ENCODE measurements at regions not wholly inside any gene's neighbourhood (a gene's known extent, or its start where the extent isn't known, plus 50 kb on each side); places are given as distances from the start of the nearest gene placed in this dataset.

DNA sequence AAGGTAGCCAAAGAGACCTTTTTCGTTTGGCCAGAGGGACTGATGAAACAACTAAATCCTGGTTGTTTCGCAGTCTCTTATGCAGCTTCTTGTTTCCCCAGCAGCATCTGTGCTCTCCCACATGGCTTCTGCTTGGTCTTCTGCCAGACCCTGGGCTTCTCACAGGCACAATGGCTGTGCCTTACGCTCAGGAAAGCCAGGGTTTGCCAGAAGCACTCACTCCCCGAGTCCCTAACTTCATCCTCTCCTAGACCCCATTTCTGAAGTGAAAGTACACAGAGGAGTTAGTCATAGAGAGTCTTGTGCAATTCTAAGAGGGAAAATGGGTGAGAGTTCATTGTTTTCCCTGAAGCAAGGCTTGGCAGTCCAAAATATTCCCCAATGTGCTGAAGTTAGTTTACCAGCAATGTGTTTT is 121.7 kb downstream of the EVX1 start:
- DNase-seq (ENCODE audit: low spot score) = peak; percentile 23

DNA sequence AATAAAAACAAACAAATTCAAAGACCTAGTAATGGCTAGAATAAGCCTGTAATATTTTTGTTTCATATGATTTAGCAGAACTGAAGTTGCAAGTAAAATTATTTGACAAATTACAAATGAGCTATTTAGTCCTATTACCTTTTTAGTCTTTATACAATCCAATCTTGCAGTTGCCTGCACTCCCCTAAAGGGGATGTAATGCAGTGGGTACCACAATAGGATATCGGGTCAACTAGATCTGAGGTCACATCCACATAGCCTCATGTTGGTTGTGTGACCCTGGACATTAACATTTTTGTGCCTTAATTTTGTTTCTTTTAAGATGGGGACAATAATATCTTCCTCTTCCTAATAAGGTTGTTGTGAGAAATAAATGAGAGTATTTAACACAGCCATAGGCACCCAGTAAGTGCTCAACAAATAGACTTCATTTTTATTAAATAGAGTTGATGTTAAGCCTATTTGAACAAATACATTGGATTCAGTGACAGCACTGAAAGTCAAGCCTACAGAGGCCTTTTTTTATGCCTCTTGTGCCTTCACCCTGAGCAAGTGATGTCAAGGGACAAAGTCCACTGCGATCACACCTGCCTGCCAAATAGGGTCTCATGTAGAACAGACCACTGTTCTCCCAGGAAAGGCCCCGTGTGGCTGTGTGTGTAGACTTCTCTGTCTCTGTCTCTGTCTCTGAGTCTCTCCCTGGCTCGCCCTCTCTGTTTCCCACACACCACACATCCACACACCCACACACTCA is 124.8 kb downstream of the EVX1 start:
- peak; percentile 24 for DNase-seq (ENCODE audit: low spot score)

DNA sequence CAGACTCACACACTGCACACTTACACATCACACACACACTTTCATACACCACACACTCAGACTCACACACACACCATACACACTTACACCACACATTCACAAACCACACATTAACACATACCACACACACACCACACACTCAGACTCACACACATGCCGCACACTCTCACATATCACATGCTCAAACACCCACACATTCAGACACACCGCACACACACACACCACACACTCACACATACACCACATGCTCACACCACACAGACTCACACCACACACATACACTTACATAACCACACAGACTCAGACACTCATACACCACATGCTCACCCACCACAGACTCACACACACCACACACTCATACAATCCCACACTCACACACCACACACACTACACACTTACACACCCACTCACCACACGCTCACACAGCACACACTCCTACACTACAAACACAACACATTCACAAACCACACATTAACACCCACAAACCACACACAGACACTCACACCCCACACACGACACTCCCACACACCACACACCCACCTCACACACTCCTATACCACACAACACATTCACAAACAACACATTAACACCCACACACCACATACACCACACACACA is 125.4 kb downstream of the EVX1 start:
- DNase-seq (ENCODE audit: low spot score) = no peak

DNA sequence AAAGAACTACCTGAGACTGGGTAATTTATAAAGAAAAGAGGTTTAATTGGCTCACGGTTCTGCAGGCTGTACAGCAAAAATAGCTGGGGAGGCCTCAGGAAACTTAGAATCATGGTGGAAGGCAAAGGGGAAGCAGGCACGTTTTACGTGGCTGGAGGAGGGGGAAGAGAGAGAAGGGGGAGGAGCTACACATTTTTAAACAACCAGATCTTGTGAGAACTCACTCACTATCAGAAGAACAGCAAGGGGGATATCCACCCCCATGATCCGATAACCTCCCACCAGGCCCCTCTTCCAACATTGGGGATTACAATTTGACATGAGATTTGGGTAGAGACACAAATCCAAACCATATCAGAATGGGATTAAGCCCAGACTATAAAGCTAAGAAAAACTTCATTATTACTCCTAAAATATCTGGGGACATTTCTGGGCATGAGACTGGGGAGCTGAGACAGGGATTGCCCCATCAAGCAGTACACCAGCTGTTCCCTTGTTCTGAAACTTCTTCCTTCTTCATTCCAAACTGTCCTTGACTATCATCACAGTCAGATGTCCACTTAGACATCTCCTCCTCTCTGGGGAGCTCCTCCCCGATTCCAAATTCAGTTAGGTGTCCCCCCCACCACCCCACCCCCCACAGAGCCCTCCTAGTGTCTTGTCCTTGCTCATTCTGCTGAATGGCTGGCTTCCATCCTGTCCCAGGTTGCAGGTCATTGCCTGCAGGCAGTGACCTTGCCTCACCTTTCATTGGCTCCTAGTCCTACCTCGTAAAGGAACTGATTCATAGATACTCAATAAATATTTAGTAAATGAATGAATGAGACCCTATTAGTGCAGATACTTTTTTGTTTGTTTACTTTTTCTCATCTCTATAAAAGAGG is 132.6 kb downstream of the EVX1 start:
- no peak for DNase-seq (ENCODE audit: low spot score)

DNA sequence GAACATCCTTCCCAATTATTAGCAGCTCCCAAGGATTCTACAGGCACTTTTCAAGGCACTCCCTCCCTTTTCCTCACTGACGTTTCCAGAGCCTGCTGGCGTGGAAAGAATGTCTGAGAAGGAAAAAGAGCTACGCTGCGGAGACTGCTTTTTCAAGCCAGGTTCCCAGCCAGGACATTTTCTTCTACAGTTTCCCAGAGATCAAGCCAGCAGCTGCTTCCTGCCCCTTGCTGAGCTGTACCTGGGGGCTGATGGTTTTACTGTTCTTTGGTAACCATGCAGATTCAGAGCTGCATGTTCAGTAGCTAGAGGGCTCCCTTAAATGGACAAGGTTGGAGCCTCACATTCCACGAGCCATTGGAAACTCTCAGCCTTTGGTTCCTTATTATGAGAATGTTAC is 133.4 kb downstream of the EVX1 start:
- DNase-seq (ENCODE audit: low spot score) = no peak

DNA sequence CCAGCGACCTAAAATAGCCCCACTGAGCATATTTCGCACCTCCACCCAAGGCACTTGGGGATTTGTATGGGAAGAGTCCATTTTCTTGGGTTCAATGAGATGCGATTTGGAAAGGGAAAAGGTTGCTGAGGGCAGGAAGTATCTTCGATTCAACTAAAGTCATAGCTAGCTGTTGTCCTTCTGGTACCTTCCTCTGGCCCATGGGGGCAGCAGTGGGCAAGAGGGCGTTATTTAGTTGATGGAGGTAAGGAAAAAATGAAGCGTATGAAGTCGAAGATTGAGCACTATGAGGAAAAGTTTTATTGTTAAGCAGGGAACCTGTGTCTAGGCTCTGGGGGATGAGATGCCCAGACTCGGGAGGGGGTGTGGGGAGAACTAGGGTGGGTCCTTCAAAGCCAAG is 135.4 kb downstream of the EVX1 start:
- DNase-seq (ENCODE audit: low spot score) = no peak

DNA sequence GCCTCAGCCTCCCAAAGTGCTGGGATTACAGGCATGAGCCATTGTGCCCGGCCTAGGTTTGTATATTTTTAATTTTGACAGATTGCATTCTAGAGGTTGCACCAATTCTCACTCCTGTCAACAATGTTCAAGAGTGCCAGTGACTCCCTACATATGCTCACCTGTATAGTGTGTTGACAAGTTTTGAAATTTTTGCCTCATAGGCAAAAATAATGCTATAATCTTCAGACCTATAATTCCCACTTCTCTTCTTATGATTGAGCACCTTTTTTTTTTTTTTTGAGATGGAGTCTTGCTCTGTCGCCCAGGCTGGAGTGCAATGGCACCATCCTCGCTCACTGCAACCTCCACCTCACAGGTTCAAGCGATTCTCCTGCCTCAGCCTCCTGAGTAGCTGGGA is 139.7 kb downstream of the EVX1 start:
- DNase-seq (ENCODE audit: low spot score) = no peak

DNA sequence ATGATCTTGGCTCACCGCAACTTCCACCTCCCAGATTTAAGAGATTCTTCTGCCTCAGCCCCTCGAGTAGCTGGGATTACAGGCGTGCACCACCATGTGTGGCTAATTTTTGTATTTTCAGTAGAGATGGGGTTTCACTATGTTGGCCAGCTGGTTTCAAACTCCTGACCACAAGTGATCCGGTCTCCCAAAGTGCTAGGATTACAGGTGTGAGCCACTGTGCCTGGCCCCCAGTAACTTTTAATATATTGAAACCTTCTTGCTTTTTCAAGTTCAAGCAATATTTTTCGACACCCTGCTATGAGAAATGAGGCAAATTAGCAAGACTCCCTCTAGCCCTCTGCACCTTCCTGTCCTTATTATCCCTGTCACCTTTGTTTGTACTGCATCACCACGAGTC is 144.0 kb downstream of the EVX1 start:
- no peak for DNase-seq (ENCODE audit: low spot score)

DNA sequence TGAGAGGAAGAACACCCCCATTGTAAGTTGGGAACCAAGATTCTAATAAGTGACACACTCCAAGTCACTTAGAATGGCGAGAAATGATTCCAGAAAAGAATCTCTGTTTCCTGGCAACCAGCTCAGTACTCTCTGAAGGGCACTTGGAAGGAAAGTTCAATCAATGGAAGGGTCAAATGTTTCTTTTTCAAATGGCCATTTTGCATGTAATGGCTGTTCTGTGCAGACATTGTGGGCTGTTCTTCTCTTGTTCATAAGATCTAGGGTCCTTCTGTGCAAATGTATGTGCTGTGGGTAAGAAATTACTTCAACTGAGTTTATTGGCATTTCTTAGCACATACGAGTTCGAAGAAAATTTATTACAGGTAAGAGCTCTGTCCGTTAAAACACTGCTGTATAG is 145.3 kb downstream of the EVX1 start:
- DNase-seq (ENCODE audit: low spot score) = no peak

DNA sequence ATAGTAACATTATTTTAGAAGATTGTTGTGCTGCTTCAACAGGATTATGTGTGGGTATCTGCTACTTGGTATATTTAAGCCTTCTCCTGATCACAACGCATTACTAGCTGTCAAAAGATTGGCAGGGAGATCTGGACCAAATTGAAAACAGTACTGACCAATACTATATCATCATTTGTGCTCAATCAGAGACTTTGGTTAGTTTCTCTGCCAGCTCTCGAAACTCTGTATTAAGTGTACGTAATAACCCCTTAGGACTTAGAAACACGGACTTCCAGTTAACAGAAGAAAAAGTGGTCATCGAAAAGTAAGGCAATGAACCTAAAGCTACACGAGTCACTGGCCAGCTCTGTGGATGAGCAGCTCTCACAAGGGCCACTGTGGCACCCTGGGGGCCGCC is 146.0 kb downstream of the EVX1 start:
- no peak for DNase-seq (ENCODE audit: low spot score)

DNA sequence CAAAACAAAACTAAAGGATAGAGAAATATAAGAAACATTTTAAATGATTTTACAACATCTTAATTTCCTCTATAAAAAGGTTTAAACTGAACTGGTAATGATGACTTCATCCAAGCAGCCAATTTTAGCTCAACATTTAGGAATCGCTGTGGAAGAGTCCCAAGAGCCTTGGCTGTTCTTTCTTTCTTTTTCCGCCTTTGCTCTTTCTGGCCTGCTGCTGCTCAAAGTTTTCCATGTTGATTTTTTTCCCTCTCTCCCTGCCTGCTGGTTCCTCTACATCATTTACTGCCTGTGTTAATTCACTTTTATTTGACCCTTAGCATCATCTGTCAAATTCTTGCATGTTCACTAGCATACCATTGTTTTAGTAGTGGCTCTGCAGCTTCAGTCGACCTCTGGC is 146.9 kb downstream of the EVX1 start:
- DNase-seq (ENCODE audit: low spot score) = no peak

DNA sequence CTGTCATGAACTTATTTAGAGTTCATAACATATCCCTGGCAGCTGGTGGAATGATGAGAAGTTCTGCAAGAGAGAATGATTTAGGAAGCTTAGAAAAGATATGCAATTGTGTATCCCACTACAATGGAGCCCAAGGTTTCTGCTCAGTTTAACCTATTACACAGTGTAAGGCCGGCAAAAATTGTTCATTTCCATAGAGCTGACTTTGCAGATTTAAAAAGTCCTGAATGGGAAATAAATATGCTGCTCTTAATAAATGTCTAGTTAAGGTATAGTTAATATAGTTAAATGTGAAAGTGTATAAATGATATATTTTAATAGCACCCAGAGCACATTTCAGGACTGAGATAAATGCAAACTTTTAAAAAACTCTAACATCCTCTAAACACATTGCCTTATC is 149.9 kb downstream of the EVX1 start:
- DNase-seq (ENCODE audit: low spot score) = no peak

DNA sequence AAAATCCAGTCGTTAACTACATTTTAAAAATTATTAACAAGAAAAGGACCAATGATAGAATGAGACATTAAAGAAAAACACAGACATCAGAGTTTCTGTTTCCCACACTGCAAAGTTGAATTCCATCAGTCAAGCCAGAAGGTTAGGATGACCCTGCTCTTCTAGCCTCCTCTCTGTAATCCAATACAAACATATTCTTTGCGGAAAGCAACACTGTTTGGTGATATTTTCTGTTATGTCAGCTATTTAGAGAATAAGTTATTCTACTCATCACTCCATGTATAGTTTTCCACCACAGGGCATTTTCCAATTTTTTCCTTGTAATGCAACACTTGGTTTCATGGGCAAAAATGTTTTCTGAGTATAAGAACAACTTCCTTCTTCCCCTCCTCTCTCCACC is 152.3 kb downstream of the EVX1 start:
- DNase-seq (ENCODE audit: low spot score) = no peak

DNA sequence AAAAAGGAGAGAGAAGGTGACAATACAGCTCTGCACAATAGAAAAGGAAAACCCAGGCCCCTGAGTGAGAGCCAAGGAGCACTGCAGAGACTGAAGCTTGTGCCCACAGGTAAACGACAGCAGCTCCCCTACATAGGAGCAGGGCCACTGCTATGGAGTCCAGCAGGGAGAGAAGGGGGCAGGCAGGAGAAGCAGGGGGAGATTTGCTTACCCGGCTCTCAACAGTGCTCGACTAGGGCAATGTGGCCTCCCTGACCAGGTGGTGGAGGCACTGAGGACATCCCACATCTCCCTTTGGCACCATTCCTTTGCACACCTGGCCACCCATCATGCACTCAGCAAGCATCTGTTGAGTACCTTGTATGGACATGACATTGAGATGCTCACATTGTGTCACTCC is 153.0 kb downstream of the EVX1 start:
- no peak for DNase-seq (ENCODE audit: low spot score)

DNA sequence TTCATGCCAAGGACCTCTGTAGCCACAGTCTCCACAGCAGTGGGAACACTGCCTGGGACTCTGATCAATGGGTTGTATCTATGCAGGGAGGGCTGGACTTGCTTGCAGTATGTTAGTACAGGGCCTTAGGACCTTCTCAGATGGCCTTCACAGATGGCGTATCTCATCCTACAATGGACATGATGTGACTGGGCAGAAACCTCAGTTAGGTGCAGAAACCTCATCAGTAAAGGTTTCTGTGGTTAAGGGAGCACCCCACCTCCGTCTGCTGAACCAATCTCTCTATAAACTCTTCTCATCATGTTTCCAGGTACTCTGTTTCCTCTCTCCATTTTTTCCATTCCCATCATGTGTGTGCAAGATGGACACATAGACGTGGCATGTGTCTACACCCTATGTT is 154.9 kb downstream of the EVX1 start:
- no peak for DNase-seq (ENCODE audit: low spot score)

DNA sequence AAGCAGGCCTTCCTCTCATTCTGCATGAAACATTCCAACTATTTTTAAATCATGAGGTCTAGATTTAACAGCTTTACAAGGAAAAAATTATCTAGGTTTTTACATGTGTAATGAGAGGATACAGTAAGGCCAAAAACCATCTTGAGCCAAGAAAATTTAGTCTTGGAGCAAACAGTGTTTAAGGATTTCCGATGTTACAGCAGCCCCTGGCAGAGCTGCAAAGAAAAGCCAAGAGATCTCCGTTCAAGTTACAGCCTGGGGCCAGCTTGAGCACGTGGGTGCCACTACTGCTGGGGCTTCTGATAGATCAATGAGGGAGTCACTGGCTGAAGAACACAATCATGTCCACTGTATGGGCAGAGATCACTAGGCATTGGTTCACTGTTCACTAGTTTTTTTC is 156.2 kb downstream of the EVX1 start:
- DNase-seq (ENCODE audit: low spot score) = no peak

DNA sequence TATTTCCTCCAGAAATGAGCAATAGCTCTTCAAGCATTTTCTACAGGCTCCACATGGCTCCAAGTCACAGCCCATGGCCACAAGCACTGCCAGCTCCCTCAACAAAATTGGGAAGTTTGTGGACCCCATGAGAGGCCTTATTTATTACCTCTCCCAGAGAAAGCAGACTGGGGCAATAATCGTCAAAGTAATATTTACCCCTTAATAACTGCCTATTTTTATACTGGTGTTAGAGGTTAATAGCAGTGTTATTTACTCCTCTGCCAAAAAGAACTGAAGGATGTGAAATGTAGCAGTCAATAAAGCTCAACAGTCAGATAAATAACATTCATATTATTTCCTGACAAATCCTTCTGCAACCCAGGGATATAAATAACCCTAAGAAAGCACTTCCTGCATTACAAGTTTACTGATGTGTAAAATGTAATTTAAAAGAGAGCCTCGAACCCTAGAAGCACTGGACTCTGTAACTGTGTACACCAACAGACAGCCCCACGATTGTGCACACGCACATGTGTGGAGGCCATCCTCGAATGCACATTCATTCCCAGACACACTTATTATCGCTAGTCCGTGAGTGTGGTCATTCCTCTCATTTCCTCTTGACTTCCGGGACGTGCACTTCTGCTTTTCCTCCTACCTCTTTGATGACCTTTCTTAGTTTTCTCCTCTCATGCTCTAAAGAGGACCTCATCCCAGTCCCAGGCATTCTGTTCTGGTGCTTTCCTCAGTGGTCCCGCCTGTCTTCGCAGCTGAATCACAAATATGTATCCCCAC is 157.4 kb downstream of the EVX1 start:
- DNase-seq (ENCODE audit: low spot score) = no peak

DNA sequence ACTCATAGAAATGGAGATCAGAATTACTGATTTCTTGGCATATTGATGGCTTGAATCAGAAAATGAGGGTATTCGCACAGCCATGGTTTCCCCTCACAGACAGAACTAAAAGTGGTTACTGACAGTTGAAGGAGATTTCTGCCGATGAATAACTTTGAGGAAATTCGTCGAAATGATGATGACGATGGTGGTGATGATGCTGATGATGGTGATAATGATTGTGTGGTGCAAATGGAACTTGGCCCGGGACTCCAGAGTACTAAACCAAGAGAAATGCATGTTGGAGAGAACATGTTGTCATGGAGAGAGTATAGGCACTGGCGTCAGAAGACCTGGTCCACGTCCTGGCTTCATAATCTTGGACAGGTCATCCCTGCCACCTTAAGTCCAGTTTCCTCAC is 163.2 kb downstream of the EVX1 start:
- DNase-seq (ENCODE audit: low spot score) = no peak

DNA sequence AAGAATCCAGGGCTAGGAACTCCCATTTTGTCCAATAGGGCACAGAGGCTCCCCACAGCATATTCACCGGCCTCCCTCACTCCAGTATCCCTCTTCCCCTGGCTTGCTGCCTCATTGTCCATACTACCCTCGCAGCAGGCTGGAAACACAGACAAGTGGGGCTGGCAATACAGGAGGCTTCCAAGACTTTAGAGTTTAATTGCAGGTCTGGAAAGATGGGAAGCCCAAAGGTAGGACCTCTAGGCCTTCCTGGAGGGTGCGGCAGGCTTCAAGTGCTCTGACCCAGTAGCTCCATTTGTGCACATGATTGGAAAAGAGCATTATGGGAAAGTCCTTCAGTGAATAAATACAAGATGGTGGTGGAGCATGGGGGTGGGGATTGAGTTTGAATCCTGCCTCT is 166.7 kb downstream of the EVX1 start:
- no peak for DNase-seq (ENCODE audit: low spot score)

DNA sequence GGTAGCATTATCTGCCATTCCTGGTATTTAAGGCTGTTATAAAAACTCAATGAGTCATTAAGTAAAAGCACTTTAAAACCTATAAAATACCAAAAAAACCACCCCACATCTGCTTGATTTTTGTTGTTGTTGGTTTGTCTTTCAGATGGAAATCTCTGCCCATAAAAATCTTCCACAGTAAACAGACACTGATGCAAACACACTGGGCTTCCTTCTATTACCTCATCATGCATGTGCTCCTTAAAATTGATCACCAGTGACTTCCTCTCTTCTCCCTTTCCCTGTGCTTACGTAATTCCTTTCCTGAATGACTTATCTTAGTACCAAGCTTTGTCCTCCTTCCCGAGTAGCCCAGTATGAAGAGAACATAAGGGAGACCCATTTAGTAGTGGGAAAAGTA is 167.2 kb downstream of the EVX1 start:
- DNase-seq (ENCODE audit: low spot score) = no peak

DNA sequence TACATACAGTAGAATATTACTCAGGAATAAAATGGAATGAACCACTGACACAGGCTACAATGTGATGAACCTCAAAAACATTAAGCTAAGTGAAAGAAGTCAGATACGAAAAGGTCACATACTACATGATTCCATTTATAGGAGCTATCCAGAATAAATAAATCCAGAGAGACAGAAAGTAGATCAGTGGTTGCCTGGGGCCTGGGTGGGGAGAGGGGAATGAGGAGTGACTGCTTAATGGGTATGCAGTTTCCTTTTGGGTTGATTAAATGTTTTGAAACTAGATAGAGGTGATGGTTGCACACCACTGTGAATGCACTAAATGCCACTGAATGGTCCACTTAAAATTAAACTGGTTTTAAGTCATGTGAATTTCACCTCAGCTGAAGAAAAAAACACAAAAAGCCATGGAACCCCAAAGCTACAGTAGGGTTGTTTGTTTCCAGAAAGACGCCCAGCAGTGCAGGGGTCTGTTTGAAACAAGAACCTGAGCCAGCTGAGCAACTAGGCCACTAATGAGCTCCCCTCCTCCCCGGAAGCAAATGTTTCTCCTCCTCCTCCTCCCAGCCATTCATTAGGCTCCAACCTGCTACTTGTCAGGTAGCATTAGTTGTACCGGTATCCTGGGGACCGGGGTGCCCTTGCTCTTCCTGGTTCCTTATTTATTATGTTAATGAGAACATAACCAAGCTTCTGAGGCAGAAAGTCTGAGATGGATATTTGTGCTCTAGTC is 168.4 kb downstream of the EVX1 start:
- DNase-seq (ENCODE audit: low spot score) = no peak

DNA sequence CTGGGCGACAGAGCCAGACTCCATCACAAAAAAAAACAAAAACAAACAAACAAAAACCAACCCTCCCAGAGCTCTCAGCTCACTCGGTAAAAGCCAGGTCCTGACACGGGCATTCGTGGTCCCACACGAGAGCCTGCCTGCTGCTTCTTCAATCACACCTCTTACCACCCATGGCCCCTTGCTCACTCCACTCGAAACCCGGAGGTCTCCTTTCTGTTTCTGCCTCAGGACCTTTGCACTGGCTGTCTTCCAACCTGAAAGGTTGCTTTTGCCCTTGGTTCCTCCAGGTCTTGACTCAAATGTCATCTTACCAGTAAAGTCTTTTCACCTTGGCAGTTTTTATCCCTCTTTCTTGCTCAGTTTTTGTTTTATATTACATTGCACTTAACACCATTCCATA is 169.6 kb downstream of the EVX1 start:
- no peak for DNase-seq (ENCODE audit: low spot score)

All from HuH-7 (cell line).